Activated CD4-positive, alpha-beta memory T cell treated with anti-CD3 and anti-CD28 coated beads for 36 hours (primary cell): ENCODE measurements at regions not wholly inside any gene's neighbourhood (a gene's known extent, or its start where the extent isn't known, plus 50 kb on each side); places are given as distances from the start of the nearest gene placed in this dataset.
A peak's percentile ranks its signal among the peaks of the same experiment; 100 is the strongest.
"Not testable (repeated sequence)": the region's sequence is repeated elsewhere in the genome, so short reads cannot be mapped to it uniquely, and the experiment has no call there.

Experiments used
- CTCF ChIA-PET: fragments of 350-600 bp; sonication (Branson Sonifier 250); formaldehyde crosslinking; loops from one replicate; lab custom pipeline; 2021; ENCODE audit warnings: antibody characterized with exemption, inconsistent platforms; lab: Charles Lee
- POLR2A ChIA-PET: fragments of 350-600 bp; sonication (Branson Sonifier 250); formaldehyde crosslinking; loops from one replicate; lab custom pipeline; 2021; ENCODE audit warnings: antibody characterized with exemption; lab: Charles Lee
- DNase-seq: peaks from one replicate; pipeline ENCODE4 v3.0.0-alpha.2; 2020
- H3K27ac Mint-ChIP-seq: one replicate; pipeline ENCODE4 v1.8.0; 2021; ENCODE audit warnings: mixed read lengths
- H3K27me3 Mint-ChIP-seq: one replicate; pipeline ENCODE4 v1.8.0; 2021; ENCODE audit warnings: mixed read lengths
- H3K36me3 Mint-ChIP-seq: one replicate; pipeline ENCODE4 v1.8.0; 2021; ENCODE audit warnings: mixed read lengths
- H3K4me1 Mint-ChIP-seq: one replicate; pipeline ENCODE4 v1.8.0; 2021; ENCODE audit warnings: low read depth, mixed read lengths
- H3K4me3 Mint-ChIP-seq: one replicate; pipeline ENCODE4 v1.8.0; 2021; ENCODE audit warnings: mild to moderate bottlenecking, mixed read lengths
- H3K9me3 Mint-ChIP-seq: one replicate; pipeline ENCODE4 v1.8.0; 2021; ENCODE audit warnings: mixed read lengths
- intact Hi-C: fragments of 100-400 bp; cut with micrococcal nuclease; formaldehyde crosslinking; loops from one replicate; pipeline ENCODE4 v1.15.1; 2023

GRCh38 chr3:127418560-127419147 lies 130.8 kb upstream of the PRR20G start:
- Mint-ChIP-seq H3K27ac (no peak overlapping the region), H3K4me3 (no peak overlapping the region), H3K36me3 (no peaks in the 10 kb centered on the region), H3K9me3 (no peaks in the 10 kb centered on the region), H3K27me3 (peaks cover 29% of the 10 kb centered on the region), H3K4me1 (no peaks in the 10 kb centered on the region)
- no peak for DNase-seq
- intact Hi-C loops = no loop called here
- POLR2A ChIA-PET = no interaction called here
- CTCF ChIA-PET = no interaction called here

- Mint-ChIP-seq H3K36me3 (no peaks in the 10 kb centered on the region), H3K4me3 (no peak overlapping the region), H3K27ac (no peak overlapping the region), H3K27me3 (peaks cover 34% of the 10 kb centered on the region), H3K4me1 (no peaks in the 10 kb centered on the region), H3K9me3 (no peaks in the 10 kb centered on the region)
- POLR2A ChIA-PET = no interaction called here
- DNase-seq = no peak
- intact Hi-C loops = no loop called here
- CTCF ChIA-PET = no interaction called here
These were observed 130.1 kb upstream of the PRR20G start for GRCh38 chr3:127417709-127418559.

GRCh38 chr3:127413871-127414270 lies 126.0 kb upstream of the PRR20G start:
- ChIA-PET POLR2A (no interaction called here), CTCF (no interaction called here)
- Mint-ChIP-seq H3K27ac (no peak overlapping the region), H3K27me3 (peaks cover 45% of the 10 kb centered on the region), H3K4me3 (no peak overlapping the region), H3K36me3 (no peaks in the 10 kb centered on the region), H3K9me3 (no peaks in the 10 kb centered on the region), H3K4me1 (no peaks in the 10 kb centered on the region)
- intact Hi-C loops = no loop called here
- DNase-seq = no peak

GRCh38 chr3:127413318-127413673 lies 125.5 kb upstream of the PRR20G start:
- Mint-ChIP-seq H3K27me3 (peaks cover 43% of the 10 kb centered on the region), H3K4me3 (no peak overlapping the region), H3K27ac (no peak overlapping the region), H3K4me1 (no peaks in the 10 kb centered on the region), H3K36me3 (no peaks in the 10 kb centered on the region), H3K9me3 (no peaks in the 10 kb centered on the region)
- ChIA-PET CTCF (no interaction called here), POLR2A (no interaction called here)
- intact Hi-C loops = no loop called here
- no peak for DNase-seq

DNA sequence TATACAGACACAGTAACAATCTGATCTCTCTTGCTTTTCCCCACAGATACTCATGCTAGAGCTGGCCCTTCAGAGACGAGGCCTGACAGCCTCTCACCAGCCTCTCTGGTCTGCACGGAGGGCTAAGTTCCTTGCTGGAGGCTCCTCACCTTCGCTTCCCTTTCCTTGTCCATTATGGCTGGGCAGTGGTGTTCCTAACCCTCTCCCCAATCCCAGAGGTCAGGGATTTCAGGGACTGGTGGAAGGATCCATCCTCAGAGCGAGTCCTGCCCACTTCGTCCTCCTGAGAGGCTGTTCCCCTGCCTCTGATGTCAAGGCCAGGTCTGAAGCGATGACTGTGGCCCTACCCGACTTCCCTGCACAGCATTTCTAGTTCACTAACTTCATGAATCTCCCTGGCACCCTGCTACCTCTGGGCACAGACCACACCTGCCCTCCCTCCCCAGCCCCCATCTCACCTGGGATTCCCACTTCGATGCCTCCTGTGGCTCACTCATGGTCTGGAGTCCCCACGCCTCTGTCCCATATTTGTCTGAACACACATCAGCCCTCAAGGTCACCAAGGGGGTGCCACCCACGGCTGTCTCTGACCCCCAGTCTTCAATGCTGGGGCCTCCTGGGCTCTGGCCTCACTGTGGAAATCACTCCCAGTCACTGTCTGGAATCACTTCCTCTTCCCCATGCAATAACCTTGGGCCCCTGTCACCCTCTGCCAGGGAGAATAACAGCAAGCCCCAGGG lies 124.9 kb upstream of the PRR20G start:
- no peaks in the 10 kb centered on the region for H3K4me1 Mint-ChIP-seq
- DNase-seq = no peak
- H3K4me3 Mint-ChIP-seq = no peak overlapping the region
- no peaks in the 10 kb centered on the region for H3K36me3 Mint-ChIP-seq
- POLR2A ChIA-PET = no interaction called here
- H3K9me3 Mint-ChIP-seq = no peaks in the 10 kb centered on the region
- CTCF ChIA-PET = no interaction called here
- no peak overlapping the region for H3K27ac Mint-ChIP-seq
- peaks cover 46% of the 10 kb centered on the region for H3K27me3 Mint-ChIP-seq
- intact Hi-C loops = no loop called here

DNA sequence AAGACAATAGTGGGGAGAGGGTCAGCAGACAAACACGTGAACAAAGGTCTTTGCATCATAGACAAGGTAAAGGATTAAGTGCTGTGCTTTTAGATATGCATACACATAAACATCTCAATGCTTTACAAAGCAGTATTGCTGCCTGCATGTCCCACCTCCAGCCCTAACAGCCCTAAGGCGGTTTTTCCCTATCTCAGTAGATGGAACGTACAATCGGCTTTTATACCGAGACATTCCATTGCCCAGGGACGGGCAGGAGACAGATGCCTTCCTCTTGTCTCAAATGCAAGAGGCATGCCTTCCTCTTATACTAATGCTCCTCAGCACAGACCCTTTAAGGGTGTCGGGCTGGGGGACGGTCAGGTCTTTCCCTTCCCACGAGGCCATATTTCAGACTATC lies 124.0 kb upstream of the PRR20G start:
- H3K36me3 Mint-ChIP-seq, DNase-seq, H3K9me3 Mint-ChIP-seq, H3K27ac Mint-ChIP-seq, CTCF ChIA-PET, intact Hi-C loops, POLR2A ChIA-PET, H3K4me1 Mint-ChIP-seq, H3K4me3 Mint-ChIP-seq: not testable (repeated sequence)
- H3K27me3 Mint-ChIP-seq = peaks cover 45% of the 10 kb centered on the region

DNA sequence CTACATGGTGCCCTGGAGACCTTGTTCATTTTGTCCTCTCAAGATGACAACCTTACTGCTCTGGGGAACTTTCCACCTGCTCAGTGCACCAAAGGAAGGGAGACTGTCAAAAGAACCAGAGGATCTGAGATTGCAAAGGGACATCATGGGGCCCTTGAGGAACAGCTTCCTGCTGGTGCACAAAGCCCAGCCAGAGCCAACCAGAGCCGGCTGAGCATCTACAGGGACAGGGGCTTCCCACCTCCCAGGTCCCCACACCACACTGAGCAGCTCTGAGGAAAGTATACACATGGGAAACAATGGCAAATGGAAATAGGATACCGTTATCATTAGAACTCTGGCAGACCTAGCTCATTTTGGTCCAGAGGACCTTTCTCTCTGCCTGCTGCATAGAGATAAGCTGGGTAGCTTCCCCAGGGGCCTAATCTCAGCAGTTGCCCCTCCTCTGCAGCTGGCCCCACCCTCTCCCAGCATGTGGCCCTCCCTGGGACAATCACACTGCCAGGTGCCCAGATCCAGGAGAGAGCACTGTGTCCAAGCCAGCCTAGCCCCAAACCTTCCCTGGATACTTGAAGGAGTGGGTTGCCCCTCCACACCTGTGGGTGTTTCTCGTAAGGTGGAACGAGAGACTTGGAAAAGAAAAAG lies 123.4 kb upstream of the PRR20G start:
- Mint-ChIP-seq H3K36me3 (no peaks in the 10 kb centered on the region), H3K4me3 (no peak overlapping the region), H3K27ac (no peak overlapping the region), H3K9me3 (no peaks in the 10 kb centered on the region), H3K4me1 (no peaks in the 10 kb centered on the region), H3K27me3 (peaks cover 45% of the 10 kb centered on the region)
- intact Hi-C loops = no loop called here
- CTCF ChIA-PET = no interaction called here
- POLR2A ChIA-PET = no interaction called here
- DNase-seq = peak; percentile 6

DNA sequence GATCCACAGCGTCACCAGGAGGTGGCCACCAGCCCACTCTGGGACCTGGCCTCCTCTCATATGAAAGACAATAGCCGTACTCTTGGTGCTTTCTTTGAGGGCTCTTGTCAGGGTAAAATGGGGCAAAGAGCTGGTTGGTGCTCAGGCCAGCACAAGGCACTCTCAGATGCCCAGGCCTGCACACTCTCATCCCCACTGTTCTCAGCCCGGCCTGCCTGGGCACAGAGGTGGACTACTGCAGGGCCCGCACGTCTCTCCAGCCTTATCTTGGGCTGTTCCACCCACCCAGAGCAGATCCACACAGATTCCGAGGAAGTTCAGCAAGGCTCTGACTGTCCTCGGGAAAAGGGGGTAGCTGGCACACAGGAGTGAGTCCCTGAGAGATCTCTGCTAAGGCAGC lies 122.8 kb upstream of the PRR20G start:
- CTCF ChIA-PET = no interaction called here
- H3K4me3 Mint-ChIP-seq = no peak overlapping the region
- POLR2A ChIA-PET = no interaction called here
- intact Hi-C loops = no loop called here
- H3K36me3 Mint-ChIP-seq = no peaks in the 10 kb centered on the region
- H3K27ac Mint-ChIP-seq = no peak overlapping the region
- H3K9me3 Mint-ChIP-seq = no peaks in the 10 kb centered on the region
- H3K27me3 Mint-ChIP-seq = peaks cover 46% of the 10 kb centered on the region
- H3K4me1 Mint-ChIP-seq = no peaks in the 10 kb centered on the region
- DNase-seq = no peak

DNA sequence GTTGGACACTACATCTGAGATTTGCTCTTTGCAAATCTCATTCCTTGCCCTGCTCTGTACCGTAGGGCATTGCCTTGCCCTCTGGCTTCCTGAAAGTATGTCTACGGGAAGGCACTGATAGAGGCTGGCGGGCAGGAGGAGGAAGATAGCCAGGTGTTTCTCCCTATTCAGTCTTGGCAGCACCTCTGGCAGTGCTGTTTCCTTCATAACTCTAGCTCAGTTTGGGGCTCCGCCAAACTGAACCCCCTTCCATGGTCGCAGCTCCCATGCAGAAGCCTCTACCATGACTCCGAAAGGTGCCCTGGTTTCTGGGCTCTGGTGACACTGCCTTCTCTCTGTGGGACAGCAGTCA lies 122.3 kb upstream of the PRR20G start:
- H3K4me1 Mint-ChIP-seq = no peaks in the 10 kb centered on the region
- no peaks in the 10 kb centered on the region for H3K9me3 Mint-ChIP-seq
- H3K4me3 Mint-ChIP-seq = no peak overlapping the region
- no peak overlapping the region for H3K27ac Mint-ChIP-seq
- ChIA-PET CTCF (interaction anchor here (0.7 to 1.8 kb wide), 2 partner anchors 11 to 46 kb away, joined by 3 to 4 read pairs; no protein-coding TSS in a partner anchor), POLR2A (no interaction called here)
- no peak for DNase-seq
- intact Hi-C loops = no loop called here
- H3K36me3 Mint-ChIP-seq = no peaks in the 10 kb centered on the region
- H3K27me3 Mint-ChIP-seq = peaks cover 42% of the 10 kb centered on the region

DNA sequence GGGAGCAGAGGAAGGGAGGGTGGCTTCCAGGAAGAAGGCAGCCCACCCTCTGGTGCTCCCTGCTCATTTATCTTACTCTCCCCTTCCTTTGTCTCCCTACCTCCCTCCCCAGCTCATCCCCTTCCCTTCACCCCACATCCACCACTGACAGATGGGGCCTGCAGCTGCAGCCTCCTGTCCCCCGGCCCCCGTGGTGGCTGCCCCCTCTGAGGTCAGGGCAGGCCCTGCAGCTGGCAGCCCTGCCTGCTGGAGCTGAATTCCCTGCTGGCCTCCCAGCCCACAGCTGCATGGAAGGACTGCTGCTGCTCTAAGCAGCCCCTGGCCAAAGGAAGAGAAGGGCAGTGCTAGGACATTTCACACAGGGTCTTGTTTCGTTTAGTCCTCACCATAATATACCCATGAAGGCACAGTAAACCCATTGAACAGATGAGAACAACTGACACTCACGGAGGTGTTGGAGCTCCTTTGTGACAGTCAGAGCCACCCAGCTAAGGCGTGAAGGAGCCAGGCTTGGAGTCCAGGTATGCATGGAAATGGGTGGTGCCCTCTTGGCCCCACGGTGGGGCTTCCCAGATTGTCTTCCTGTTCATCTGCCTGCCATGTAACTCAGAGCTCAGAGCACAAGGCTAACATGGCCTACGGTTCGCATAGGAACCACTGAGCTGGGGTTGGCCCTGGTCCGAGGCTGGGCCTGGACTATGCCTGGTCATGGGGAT lies 121.7 kb upstream of the PRR20G start:
- POLR2A ChIA-PET = no interaction called here
- Mint-ChIP-seq H3K4me1 (no peaks in the 10 kb centered on the region), H3K27ac (no peak overlapping the region), H3K36me3 (no peaks in the 10 kb centered on the region), H3K4me3 (no peak overlapping the region), H3K9me3 (no peaks in the 10 kb centered on the region), H3K27me3 (peaks cover 39% of the 10 kb centered on the region)
- intact Hi-C loops = no loop called here
- CTCF ChIA-PET = interaction anchor here (0.7 to 1.8 kb wide), 2 partner anchors 12 to 46 kb away, joined by 3 to 4 read pairs; no protein-coding TSS in a partner anchor
- DNase-seq = no peak

- no peak for DNase-seq
- Mint-ChIP-seq H3K9me3 (no peaks in the 10 kb centered on the region), H3K27ac (no peak overlapping the region), H3K36me3 (no peaks in the 10 kb centered on the region), H3K27me3 (peaks cover 34% of the 10 kb centered on the region), H3K4me1 (no peaks in the 10 kb centered on the region), H3K4me3 (no peak overlapping the region)
- ChIA-PET CTCF (interaction anchor here (1.8 kb wide), 1 partner anchor 47 kb away, joined by 4 read pairs; no protein-coding TSS in a partner anchor), POLR2A (no interaction called here)
- intact Hi-C loops = no loop called here
These were observed 121.0 kb upstream of the PRR20G start for GRCh38 chr3:127408684-127409420.
